SHP77 (cell line): ENCODE measurements at regions not wholly inside any gene's neighbourhood (a gene's known extent, or its start where the extent isn't known, plus 50 kb on each side); places are given as distances from the start of the nearest gene placed in this dataset.

Experiments used
- DNase-seq, 2 experiments: peaks; one replicate each; lab custom pipeline; 2025; lab: John Stamatoyannopoulos, UW

- DNase-seq = no peak
These were observed 230.7 kb upstream of the DIO3 start for GRCh38 chr14:101330416-101331140.

- no peak for DNase-seq
These were observed 230.2 kb upstream of the DIO3 start for GRCh38 chr14:101331141-101331525.

GRCh38 chr14:101331661-101332169 lies 229.6 kb upstream of the DIO3 start:
- no peak for DNase-seq

- DNase-seq = no peak
These were observed 229.0 kb upstream of the DIO3 start for GRCh38 chr14:101332281-101332680.

GRCh38 chr14:101333335-101334280 lies 227.7 kb upstream of the DIO3 start:
- DNase-seq = no peak

- DNase-seq = no peak
These were observed 226.6 kb upstream of the DIO3 start for GRCh38 chr14:101334656-101335055.

- no peak for DNase-seq
These were observed 226.1 kb upstream of the DIO3 start for GRCh38 chr14:101335061-101335661.

GRCh38 chr14:101336183-101336582 lies 225.1 kb upstream of the DIO3 start:
- DNase-seq = no peak

GRCh38 chr14:101337053-101337452 lies 224.2 kb upstream of the DIO3 start:
- DNase-seq = no peak

- no peak for DNase-seq
These were observed 220.7 kb upstream of the DIO3 start for GRCh38 chr14:101340556-101340955.

- DNase-seq = no peak
These were observed 213.2 kb upstream of the DIO3 start for GRCh38 chr14:101347893-101348777.

- DNase-seq = no peak
These were observed 212.2 kb upstream of the DIO3 start for GRCh38 chr14:101349108-101349507.

GRCh38 chr14:101350021-101350420 lies 211.3 kb upstream of the DIO3 start:
- no peak for DNase-seq

- DNase-seq = no peak
These were observed 210.6 kb upstream of the DIO3 start for GRCh38 chr14:101350691-101351090.

- no peak for DNase-seq
These were observed 210.1 kb upstream of the DIO3 start for GRCh38 chr14:101351146-101351545.

- DNase-seq = no peak
These were observed 209.5 kb upstream of the DIO3 start for GRCh38 chr14:101351769-101352168.

GRCh38 chr14:101352567-101352966 lies 208.7 kb upstream of the DIO3 start:
- DNase-seq = no peak

GRCh38 chr14:101353422-101353821 lies 207.9 kb upstream of the DIO3 start:
- DNase-seq = no peak

GRCh38 chr14:101354726-101355125 lies 206.6 kb upstream of the DIO3 start:
- no peak for DNase-seq

GRCh38 chr14:101355284-101355683 lies 206.0 kb upstream of the DIO3 start:
- no peak for DNase-seq

GRCh38 chr14:101357038-101357437 lies 204.3 kb upstream of the DIO3 start:
- DNase-seq = no peak
